ENCODE measurements at regions not wholly inside any gene's neighbourhood (a gene's known extent, or its start where the extent isn't known, plus 50 kb on each side); places are given as distances from the start of the nearest gene placed in this dataset.

DNA sequence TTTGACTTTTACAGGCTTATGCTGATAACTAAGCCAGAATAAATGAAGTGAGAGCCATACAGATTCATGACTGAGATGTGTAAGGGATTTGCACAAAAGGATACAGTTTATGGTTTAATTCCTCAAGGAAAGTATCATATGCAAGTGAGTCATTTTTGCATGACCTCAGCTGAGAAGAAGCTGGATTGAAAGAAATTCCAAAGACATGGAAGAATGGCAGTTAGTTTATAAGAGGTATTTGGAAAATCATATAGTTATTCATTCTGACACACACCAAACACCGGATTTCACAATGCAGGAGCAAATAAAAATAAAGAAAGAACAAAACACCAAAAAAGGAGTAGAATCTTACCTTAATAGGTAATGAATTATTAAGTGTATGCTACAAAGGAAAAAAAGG, 83.2 kb upstream of the RND3 start:
- H3K9me3 ChIP-seq (ENCODE audit: control insufficient read depth, low read length) = no peaks in the 10 kb centered on the region
- H3K4me3 ChIP-seq (ENCODE audit: low read length) = peak overlapping the region; percentile 67
- peak overlapping the region; percentile 79 for H3K9ac ChIP-seq (ENCODE audit: low read length)
- no peaks in the 10 kb centered on the region for H3K36me3 ChIP-seq (ENCODE audit: control insufficient read depth, insufficient read depth, low read length, severe bottlenecking)
- H3K4me1 ChIP-seq (ENCODE audit: control insufficient read depth, insufficient read depth, low read length) = peaks cover 46% of the 10 kb centered on the region
- no peaks in the 10 kb centered on the region for H3K27me3 ChIP-seq (replicated peaks; ENCODE audit: control insufficient read depth, insufficient read depth, low read length)
- peak; percentile 83 for DNase-seq (ENCODE audit: low read depth)

DNA sequence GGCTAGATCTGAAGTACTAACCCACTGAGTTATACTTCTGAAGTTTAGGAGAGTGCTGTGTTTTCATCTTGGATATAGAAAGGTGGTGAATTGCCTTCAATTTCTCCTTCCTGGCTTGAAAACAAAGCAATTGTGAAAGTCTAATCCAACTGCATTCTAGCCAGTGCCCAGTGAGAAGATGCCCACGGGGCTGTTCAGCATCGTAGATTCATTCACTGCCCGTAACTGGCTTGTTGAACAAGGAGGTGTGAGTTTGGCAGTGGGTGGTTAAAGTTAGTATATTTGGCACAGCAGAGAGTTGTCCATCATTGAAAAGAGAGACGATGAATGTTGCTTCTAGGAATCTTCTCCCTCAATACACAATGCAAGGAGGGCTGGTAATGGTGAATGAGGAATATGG, 82.3 kb upstream of the RND3 start:
- Histone ChIP-seq H3K4me3 (ENCODE audit: low read length) (no peak overlapping the region), H3K9me3 (ENCODE audit: control insufficient read depth, low read length) (no peaks in the 10 kb centered on the region), H3K4me1 (ENCODE audit: control insufficient read depth, insufficient read depth, low read length) (peaks cover 46% of the 10 kb centered on the region), H3K27me3 (replicated peaks; ENCODE audit: control insufficient read depth, insufficient read depth, low read length) (no peaks in the 10 kb centered on the region), H3K36me3 (ENCODE audit: control insufficient read depth, insufficient read depth, low read length, severe bottlenecking) (no peaks in the 10 kb centered on the region), H3K9ac (ENCODE audit: low read length) (peak overlapping the region; percentile 79)
- DNase-seq (ENCODE audit: low read depth) = no peak

DNA sequence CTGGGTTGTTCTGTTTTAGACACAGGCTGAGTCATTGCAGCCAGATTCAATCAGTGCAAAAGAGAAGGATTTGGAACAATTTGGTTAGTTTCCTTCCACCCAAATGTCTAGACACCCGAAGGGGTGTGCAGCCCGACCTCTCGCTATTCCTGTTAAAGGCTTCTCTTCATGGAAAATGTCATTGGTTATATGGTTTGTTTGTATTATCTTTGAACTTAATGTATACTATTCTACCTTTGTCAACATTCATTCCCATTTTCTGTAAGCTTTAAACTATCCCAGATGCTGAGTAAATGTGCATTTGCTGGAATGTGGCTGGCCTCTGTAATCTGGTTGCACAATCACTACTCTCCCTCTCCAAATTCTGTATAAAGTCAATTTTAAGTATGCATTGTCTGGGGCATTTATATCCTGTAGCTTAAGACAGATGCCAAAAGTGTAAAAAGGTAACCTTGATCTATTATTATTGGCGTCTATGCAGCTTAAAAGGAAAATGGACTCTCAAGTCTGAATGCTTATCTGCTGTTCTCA, 80.4 kb upstream of the RND3 start:
- peaks cover 46% of the 10 kb centered on the region for H3K4me1 ChIP-seq (ENCODE audit: control insufficient read depth, insufficient read depth, low read length)
- H3K36me3 ChIP-seq (ENCODE audit: control insufficient read depth, insufficient read depth, low read length, severe bottlenecking) = no peaks in the 10 kb centered on the region
- no peaks in the 10 kb centered on the region for H3K9me3 ChIP-seq (ENCODE audit: control insufficient read depth, low read length)
- peak overlapping the region; percentile 59 for H3K4me3 ChIP-seq (ENCODE audit: low read length)
- no peaks in the 10 kb centered on the region for H3K27me3 ChIP-seq (replicated peaks; ENCODE audit: control insufficient read depth, insufficient read depth, low read length)
- H3K9ac ChIP-seq (ENCODE audit: low read length) = peak overlapping the region; percentile 57
- peak; percentile 88 for DNase-seq (ENCODE audit: low read depth)

DNA sequence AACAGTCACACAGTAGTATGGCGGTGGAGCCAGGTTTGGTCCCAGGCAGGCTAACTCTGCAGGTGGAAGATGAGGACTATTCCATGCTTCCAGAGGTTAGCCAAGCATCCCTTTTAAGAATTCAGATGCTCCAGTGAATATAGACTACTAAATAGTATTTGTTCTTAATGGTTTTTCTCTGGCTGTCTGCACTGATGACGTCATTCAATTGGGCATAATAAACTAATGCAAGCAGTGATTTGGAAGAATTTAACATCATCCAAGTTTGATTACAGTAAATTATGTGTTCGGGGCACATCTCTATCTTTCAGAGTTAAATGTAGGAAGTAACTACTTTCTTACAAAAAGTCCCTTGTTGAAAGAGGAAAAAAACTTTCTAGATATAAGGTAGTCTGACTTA, 78.8 kb upstream of the RND3 start:
- no peak overlapping the region for H3K4me3 ChIP-seq (ENCODE audit: low read length)
- H3K27me3 ChIP-seq (replicated peaks; ENCODE audit: control insufficient read depth, insufficient read depth, low read length) = no peaks in the 10 kb centered on the region
- H3K9me3 ChIP-seq (ENCODE audit: control insufficient read depth, low read length) = no peaks in the 10 kb centered on the region
- DNase-seq (ENCODE audit: low read depth) = no peak
- H3K4me1 ChIP-seq (ENCODE audit: control insufficient read depth, insufficient read depth, low read length) = peaks cover 33% of the 10 kb centered on the region
- no peak overlapping the region for H3K9ac ChIP-seq (ENCODE audit: low read length)
- no peaks in the 10 kb centered on the region for H3K36me3 ChIP-seq (ENCODE audit: control insufficient read depth, insufficient read depth, low read length, severe bottlenecking)

DNA sequence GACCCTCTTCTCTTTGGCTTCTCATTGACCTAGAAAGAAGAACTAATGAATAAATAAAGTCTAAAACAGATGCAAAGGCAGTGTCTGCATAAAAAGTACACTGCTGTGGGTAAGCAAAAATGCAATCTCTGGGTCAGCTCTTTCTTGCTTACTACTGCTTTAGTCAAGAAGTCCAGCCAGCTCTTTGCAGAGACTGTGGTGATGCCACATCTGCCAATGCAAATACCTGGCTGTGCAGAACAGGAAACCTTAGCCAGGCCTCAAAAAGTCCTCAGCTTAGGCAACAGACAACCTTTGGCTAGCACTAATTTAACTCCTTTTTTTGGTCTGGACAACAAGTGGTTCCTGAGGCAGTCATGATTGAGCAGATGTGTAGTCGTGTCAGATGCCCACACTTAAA, 73.6 kb upstream of the RND3 start:
- Histone ChIP-seq H3K4me1 (ENCODE audit: control insufficient read depth, insufficient read depth, low read length) (peaks cover 11% of the 10 kb centered on the region), H3K9ac (ENCODE audit: low read length) (no peak overlapping the region), H3K36me3 (ENCODE audit: control insufficient read depth, insufficient read depth, low read length, severe bottlenecking) (no peaks in the 10 kb centered on the region), H3K27me3 (replicated peaks; ENCODE audit: control insufficient read depth, insufficient read depth, low read length) (no peaks in the 10 kb centered on the region), H3K9me3 (ENCODE audit: control insufficient read depth, low read length) (no peaks in the 10 kb centered on the region), H3K4me3 (ENCODE audit: low read length) (no peak overlapping the region)
- DNase-seq (ENCODE audit: low read depth) = no peak

DNA sequence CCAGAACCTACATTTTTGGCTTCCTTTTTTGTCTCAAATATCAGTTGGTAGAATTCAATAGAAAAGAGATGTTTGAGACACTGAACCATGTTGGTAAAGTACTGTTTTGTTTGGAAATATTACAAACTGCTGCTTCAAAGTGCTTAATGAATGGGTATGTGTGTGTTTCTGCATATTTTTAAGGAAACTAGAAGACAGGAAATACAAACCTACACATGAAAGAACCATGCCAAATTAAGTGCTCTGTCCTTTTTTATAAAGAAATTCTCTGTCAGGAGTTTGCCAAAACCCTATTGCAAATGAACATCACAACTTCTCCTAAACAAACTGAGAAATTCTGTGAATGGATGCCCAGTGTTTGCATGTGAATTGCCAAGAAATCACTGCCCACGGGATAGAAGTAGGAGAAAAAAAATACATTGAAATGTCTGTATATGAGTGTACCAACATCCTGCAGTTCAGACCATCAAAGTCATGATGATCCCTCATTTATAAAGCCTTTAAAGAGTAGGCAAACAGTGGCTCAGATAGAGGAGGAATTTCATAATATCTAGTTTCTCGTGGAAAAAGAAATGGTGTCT, 69.6 kb upstream of the RND3 start:
- Histone ChIP-seq H3K36me3 (ENCODE audit: control insufficient read depth, insufficient read depth, low read length, severe bottlenecking) (no peaks in the 10 kb centered on the region), H3K4me1 (ENCODE audit: control insufficient read depth, insufficient read depth, low read length) (peaks cover 25% of the 10 kb centered on the region), H3K9ac (ENCODE audit: low read length) (no peak overlapping the region), H3K27me3 (replicated peaks; ENCODE audit: control insufficient read depth, insufficient read depth, low read length) (no peaks in the 10 kb centered on the region), H3K9me3 (ENCODE audit: control insufficient read depth, low read length) (no peaks in the 10 kb centered on the region), H3K4me3 (ENCODE audit: low read length) (no peak overlapping the region)
- peak; percentile 32 for DNase-seq (ENCODE audit: low read depth)

DNA sequence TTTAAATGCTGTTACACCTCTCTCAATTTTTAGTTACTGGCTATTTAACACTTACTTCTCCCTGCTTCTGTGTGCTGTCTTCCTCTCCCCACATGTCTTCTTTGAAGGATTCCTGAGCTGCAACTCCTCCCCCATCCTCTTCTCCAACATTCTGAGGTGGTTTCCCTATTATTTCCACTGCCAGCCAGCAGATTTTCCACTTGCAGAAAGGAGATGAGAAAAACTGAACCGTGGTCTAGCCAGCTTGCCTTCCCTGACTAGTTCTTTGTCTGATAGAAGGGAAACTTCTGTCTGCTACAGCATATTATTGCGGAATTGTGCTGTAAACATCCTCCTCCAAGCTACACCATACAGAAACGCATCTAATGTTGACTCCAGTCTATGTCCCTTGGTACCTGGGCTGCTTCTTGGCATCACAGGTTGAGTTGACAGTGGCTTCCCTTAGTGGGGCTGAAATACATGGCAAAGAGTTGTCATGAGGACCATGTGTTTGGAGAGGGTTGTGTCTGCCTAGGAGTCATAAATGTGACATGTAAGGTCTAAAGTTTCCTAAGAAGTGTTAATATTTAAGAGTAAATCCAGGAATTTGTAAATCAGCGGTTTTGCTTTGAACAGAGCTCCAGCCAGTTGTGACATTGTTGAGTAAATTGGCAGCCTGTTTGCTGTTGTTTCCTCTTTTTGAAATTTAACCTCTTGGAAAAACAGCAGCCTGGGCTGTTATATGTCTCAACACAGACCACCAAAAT, 68.3 kb upstream of the RND3 start:
- Histone ChIP-seq H3K27me3 (replicated peaks; ENCODE audit: control insufficient read depth, insufficient read depth, low read length) (no peaks in the 10 kb centered on the region), H3K4me1 (ENCODE audit: control insufficient read depth, insufficient read depth, low read length) (peaks cover 30% of the 10 kb centered on the region), H3K36me3 (ENCODE audit: control insufficient read depth, insufficient read depth, low read length, severe bottlenecking) (no peaks in the 10 kb centered on the region), H3K4me3 (ENCODE audit: low read length) (no peak overlapping the region), H3K9ac (ENCODE audit: low read length) (no peak overlapping the region), H3K9me3 (ENCODE audit: control insufficient read depth, low read length) (no peaks in the 10 kb centered on the region)
- DNase-seq (ENCODE audit: low read depth) = no peak

DNA sequence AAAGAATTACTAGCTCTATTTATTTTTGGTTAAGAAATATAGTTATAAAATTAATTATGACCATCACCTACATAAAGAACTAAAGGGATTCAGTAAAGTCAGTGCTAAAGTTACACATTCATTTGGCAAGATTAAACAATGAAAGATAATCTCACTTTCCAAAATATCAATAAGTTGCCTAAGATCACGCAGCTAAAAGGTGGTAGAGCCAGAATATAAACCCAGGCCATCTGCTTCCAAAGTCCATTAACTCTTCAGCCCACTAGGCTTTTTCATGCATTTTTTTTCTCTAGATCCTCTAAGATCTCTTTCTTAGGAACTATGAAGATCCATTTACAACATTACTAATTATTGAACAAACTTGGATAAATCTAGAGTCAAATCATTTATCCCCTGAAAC, 66.6 kb upstream of the RND3 start:
- H3K9me3 ChIP-seq (ENCODE audit: control insufficient read depth, low read length) = no peaks in the 10 kb centered on the region
- no peak overlapping the region for H3K9ac ChIP-seq (ENCODE audit: low read length)
- H3K36me3 ChIP-seq (ENCODE audit: control insufficient read depth, insufficient read depth, low read length, severe bottlenecking) = no peaks in the 10 kb centered on the region
- no peak overlapping the region for H3K4me3 ChIP-seq (ENCODE audit: low read length)
- H3K4me1 ChIP-seq (ENCODE audit: control insufficient read depth, insufficient read depth, low read length) = peaks cover 30% of the 10 kb centered on the region
- H3K27me3 ChIP-seq (replicated peaks; ENCODE audit: control insufficient read depth, insufficient read depth, low read length) = no peaks in the 10 kb centered on the region
- no peak for DNase-seq (ENCODE audit: low read depth)

DNA sequence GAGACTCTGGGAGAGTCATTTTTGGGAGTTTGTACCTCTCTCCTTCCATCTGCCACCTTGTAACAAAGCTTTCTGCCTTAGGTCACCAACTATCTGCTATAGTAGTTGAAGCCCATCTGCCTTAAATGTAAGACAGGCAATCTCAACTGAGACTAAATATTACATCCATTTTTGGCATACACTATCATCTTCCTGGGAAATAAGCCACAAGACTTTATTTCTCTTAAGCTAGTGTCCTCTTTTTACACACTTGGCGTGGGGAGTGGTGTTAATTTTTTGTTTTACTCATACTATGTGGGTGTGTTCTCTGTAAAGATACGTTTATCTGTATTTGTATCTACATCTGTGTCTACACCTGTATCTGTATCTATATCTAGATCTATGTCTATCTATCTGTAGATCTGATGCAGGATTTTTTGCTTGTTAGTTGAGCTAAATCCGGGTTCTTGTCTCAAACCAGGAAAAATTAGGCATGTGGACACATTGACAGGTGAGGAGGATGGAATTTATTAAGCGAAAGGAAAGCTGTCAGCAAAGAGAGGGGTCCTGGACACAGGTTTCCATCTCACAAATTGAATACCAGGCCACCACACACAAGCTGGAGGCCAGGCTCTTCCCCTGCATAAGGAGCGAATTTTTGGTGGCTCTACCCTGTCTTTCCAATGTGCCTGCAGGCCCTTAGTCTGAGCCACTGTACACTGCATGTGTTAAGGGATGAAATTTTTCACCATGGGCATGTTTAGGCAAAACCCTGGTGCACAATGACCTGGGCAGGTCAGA, 64.8 kb upstream of the RND3 start:
- H3K4me3 ChIP-seq (ENCODE audit: low read length) = no peak overlapping the region
- no peaks in the 10 kb centered on the region for H3K36me3 ChIP-seq (ENCODE audit: control insufficient read depth, insufficient read depth, low read length, severe bottlenecking)
- H3K4me1 ChIP-seq (ENCODE audit: control insufficient read depth, insufficient read depth, low read length) = peaks cover 29% of the 10 kb centered on the region
- no peak overlapping the region for H3K9ac ChIP-seq (ENCODE audit: low read length)
- no peak for DNase-seq (ENCODE audit: low read depth)
- H3K9me3 ChIP-seq (ENCODE audit: control insufficient read depth, low read length) = no peaks in the 10 kb centered on the region
- H3K27me3 ChIP-seq (replicated peaks; ENCODE audit: control insufficient read depth, insufficient read depth, low read length) = no peaks in the 10 kb centered on the region

DNA sequence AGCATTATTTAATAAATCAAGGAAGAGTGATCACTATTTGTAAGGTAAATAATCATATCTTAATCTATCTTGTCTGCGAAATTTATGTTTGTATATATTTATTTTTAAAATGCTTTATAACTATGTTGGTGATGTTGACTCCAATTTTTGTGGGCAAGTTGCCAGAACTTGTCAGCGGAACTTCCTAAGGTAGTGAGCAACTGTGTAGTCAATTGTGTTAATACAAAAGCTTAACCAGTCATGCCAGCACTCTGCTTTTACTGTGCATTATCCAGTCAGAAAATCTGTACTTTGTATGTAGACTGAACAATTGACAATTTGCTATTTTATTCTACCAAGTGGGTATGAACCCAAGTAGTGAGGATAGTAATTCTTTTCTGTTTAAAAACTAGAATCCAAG, 61.9 kb upstream of the RND3 start:
- no peak overlapping the region for H3K9ac ChIP-seq (ENCODE audit: low read length)
- H3K27me3 ChIP-seq (replicated peaks; ENCODE audit: control insufficient read depth, insufficient read depth, low read length) = no peaks in the 10 kb centered on the region
- no peak for DNase-seq (ENCODE audit: low read depth)
- H3K9me3 ChIP-seq (ENCODE audit: control insufficient read depth, low read length) = no peaks in the 10 kb centered on the region
- H3K4me3 ChIP-seq (ENCODE audit: low read length) = no peak overlapping the region
- H3K36me3 ChIP-seq (ENCODE audit: control insufficient read depth, insufficient read depth, low read length, severe bottlenecking) = no peaks in the 10 kb centered on the region
- peaks cover 15% of the 10 kb centered on the region for H3K4me1 ChIP-seq (ENCODE audit: control insufficient read depth, insufficient read depth, low read length)

DNA sequence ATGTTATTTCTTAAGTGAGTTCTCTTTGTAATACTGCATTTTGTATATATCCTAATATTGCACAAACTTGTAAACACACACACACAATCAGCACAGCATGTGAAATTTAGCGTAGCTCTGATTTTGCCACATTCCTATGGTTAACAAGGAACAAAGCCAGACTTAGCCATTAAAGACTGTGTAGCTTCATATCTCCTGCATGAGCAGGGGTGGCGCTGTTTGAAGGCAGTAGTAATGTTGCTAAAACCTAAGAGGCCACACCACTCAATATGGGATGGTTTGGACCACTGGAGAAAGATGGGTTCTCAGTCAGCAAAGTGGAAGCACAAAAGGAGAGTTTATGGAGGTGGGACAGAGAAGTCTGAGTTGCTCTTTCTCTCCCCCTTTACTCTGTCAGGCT, 61.1 kb upstream of the RND3 start:
- peaks cover 15% of the 10 kb centered on the region for H3K4me1 ChIP-seq (ENCODE audit: control insufficient read depth, insufficient read depth, low read length)
- no peak overlapping the region for H3K4me3 ChIP-seq (ENCODE audit: low read length)
- H3K9ac ChIP-seq (ENCODE audit: low read length) = no peak overlapping the region
- no peaks in the 10 kb centered on the region for H3K27me3 ChIP-seq (replicated peaks; ENCODE audit: control insufficient read depth, insufficient read depth, low read length)
- no peaks in the 10 kb centered on the region for H3K36me3 ChIP-seq (ENCODE audit: control insufficient read depth, insufficient read depth, low read length, severe bottlenecking)
- H3K9me3 ChIP-seq (ENCODE audit: control insufficient read depth, low read length) = no peaks in the 10 kb centered on the region
- peak; percentile 25 for DNase-seq (ENCODE audit: low read depth)
